Progenitor cell of endocrine pancreas (in vitro differentiated cells): ENCODE measurements at regions not wholly inside any gene's neighbourhood (a gene's known extent, or its start where the extent isn't known, plus 50 kb on each side); places are given as distances from the start of the nearest gene placed in this dataset.

ENCODE experiments used
- DNase-seq: peaks from one replicate; pipeline ENCODE4 v3.0.0; 2021; ENCODE audit warnings: low spot score; ENCODE audit not compliant: unreplicated experiment
- H3K27ac Mint-ChIP-seq: 2 replicates; pipeline ENCODE4 v1.8.0; 2021; ENCODE audit warnings: mild to moderate bottlenecking, moderate library complexity, mixed read lengths
- H3K27me3 Mint-ChIP-seq: 2 replicates; pipeline ENCODE4 v1.8.0; 2021; ENCODE audit warnings: mixed read lengths
- H3K36me3 Mint-ChIP-seq: 2 replicates; pipeline ENCODE4 v1.8.0; 2022; ENCODE audit warnings: mixed read lengths; ENCODE audit not compliant: insufficient read depth
- H3K4me1 Mint-ChIP-seq: 2 replicates; pipeline ENCODE4 v1.8.0; 2021; ENCODE audit warnings: low read depth, mixed read lengths
- H3K4me3 Mint-ChIP-seq: 2 replicates; pipeline ENCODE4 v1.8.0; 2021; ENCODE audit warnings: low read depth, mild to moderate bottlenecking, moderate library complexity, mixed read lengths
- H3K9me3 Mint-ChIP-seq: 2 replicates; pipeline ENCODE4 v1.8.0; 2021; ENCODE audit warnings: low read depth, mixed read lengths
- TF ChIP-seq, protein P1 (sequence below): fragments of 200-600 bp; sonication (generic); IDR thresholded peaks from one replicate; pipeline ENCODE4 v1.5.0; 2021; ENCODE audit warnings: antibody characterized with exemption, mild to moderate bottlenecking; ENCODE audit not compliant: unreplicated experiment

DNA sequence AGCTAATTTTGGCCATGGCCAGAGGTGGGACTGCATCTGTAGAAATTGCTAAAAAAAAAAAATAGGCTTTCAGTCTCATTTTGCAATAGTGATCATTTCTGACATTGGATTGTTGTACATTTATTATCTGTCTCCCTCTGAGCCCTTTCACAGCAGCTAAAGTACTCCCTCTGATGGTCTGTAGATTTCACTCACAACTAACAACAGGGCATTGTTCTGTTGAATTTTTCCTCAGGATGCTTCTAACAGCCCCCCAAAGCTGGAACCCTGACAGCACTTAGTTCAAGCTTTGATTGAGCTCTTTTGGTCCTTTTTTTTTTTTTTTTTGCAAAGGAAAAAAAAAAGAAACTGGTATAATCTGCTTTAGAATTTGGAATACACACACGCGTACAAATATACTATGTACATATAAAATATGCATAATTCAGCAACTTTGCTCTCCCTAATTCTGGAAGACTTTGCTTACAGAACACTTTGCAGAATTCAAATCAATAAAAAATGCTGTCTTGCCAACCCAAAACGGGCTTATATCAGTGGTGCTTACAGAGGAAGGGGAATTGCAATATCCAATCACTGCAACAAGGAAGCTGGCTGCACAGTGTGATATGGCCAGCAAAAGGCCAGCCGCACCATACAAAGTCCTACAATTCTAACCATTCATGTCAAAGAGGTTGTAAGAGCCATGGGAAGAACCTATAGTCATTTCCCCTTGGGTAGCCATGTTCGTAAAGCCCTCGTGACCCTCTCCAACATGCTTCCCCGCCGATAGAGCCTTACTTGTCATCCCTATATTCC lies 406.4 kb downstream of the SMARCA1 start:
- Mint-ChIP-seq H3K27ac (no peak overlapping the region), H3K9me3 (peaks cover 3% of the 10 kb centered on the region), H3K4me1 (peaks cover 36% of the 10 kb centered on the region), H3K36me3 (no peaks in the 10 kb centered on the region), H3K4me3 (no peak overlapping the region), H3K27me3 (no peaks in the 10 kb centered on the region)
- TF ChIP-seq, protein P1, sequence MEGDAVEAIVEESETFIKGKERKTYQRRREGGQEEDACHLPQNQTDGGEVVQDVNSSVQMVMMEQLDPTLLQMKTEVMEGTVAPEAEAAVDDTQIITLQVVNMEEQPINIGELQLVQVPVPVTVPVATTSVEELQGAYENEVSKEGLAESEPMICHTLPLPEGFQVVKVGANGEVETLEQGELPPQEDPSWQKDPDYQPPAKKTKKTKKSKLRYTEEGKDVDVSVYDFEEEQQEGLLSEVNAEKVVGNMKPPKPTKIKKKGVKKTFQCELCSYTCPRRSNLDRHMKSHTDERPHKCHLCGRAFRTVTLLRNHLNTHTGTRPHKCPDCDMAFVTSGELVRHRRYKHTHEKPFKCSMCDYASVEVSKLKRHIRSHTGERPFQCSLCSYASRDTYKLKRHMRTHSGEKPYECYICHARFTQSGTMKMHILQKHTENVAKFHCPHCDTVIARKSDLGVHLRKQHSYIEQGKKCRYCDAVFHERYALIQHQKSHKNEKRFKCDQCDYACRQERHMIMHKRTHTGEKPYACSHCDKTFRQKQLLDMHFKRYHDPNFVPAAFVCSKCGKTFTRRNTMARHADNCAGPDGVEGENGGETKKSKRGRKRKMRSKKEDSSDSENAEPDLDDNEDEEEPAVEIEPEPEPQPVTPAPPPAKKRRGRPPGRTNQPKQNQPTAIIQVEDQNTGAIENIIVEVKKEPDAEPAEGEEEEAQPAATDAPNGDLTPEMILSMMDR = no peak
- no peak for DNase-seq

DNA sequence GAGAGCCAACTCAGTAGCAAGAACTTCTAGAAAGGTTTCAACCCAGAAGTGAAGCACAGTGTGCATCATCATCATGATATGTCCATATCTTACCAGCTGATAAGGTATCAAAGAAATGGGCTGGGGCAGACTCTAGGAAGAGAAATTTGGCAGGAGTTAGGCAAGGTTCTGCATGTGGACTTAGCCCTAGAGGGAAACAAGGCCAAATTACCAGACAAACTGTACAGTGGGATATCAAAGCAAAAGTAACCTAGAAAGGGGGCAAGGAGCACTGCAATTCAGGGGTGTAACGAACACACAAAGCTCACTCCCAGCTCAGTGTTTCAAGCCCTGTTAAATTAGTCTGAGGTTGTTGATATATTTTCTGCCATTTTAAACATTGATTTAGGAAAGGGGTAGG lies 407.4 kb downstream of the SMARCA1 start:
- no peak overlapping the region for H3K27ac Mint-ChIP-seq

DNA sequence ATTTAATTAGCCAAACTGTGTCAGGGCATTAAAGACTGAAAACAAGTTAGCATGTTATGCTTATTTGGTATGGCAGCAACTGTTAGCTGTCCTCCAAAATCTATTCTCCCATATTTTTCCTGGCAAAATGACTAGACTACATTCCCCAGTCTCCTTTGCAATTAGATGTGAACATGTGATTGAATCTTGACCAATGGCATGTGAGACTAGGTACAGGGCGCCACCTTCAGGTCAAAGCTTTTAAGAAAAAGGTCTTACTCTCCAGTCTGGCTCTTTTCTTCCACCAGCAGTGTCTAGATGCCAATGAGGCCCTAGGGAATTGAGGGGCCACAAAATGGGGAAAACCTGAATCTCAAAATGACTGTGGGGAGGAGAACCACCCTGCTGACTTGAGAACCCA lies 408.2 kb downstream of the SMARCA1 start:
- Mint-ChIP-seq H3K27ac (no peak overlapping the region), H3K27me3 (no peaks in the 10 kb centered on the region), H3K9me3 (peaks cover 3% of the 10 kb centered on the region), H3K4me3 (no peak overlapping the region), H3K4me1 (peaks cover 42% of the 10 kb centered on the region), H3K36me3 (no peaks in the 10 kb centered on the region)
- DNase-seq = no peak
- TF ChIP-seq, protein P1 = peak; percentile 54

More for the DNA sequence above, 407.4 kb downstream of the SMARCA1 start:
- H3K4me1 Mint-ChIP-seq = peaks cover 38% of the 10 kb centered on the region
- peaks cover 3% of the 10 kb centered on the region for H3K9me3 Mint-ChIP-seq
- H3K27me3 Mint-ChIP-seq = no peaks in the 10 kb centered on the region
- H3K36me3 Mint-ChIP-seq = no peaks in the 10 kb centered on the region
- H3K4me3 Mint-ChIP-seq = no peak overlapping the region
- TF ChIP-seq, protein P1 = no peak
- no peak for DNase-seq

DNA sequence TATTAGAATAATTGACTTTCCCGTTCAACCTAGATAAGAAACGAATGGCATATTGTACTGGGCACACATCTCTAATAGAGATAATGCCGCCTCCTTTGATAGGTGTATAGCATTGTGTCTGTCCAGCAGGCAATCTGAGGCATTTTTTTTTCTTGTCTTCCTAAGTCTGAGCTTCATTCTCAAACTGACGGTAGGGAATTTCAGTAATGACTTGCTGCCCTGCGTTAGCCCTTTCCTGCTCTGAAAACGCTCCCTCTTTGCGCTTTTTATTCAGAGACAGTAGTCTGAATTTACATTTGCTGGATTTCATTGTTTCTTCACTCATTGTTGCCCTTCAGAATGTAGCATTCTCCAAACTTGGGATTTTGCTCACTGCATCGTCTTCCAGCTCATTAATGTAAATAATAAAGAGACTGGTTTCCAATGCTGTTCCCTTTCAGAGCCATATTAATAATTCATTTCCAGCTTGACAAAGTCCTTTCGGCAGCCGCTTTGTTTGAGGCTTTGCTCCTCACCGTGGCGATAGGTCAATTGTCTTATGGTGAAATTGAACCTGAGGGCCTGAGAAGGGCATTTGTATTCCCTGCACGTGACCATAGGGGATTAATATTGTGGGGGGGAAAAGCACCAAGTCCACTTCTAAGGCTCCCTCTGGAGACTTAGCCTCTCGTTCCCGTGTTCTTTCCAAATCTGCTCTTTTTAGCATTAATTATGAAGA lies 412.1 kb downstream of the SMARCA1 start:
- no peak overlapping the region for H3K4me3 Mint-ChIP-seq

DNA sequence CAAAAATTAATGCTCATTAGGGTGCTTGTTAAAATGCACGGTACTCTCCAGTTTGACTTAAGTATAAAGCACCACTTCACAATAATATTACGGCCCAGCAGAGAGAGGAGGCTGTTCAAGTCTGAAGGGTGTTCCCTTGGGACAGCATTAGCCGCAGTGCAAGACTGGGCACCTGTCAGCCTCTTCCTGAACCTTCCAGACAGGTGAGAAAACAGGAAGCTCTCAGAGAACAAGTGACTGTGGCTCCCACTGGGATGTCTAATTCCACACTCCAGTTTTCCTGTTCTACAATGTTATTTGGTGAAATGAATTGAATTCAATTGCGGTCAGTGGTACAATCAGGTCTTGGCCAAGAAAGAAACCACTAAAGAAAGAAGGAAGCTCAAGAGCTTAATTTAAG lies 414.4 kb downstream of the SMARCA1 start:
- no peak for DNase-seq
- no peaks in the 10 kb centered on the region for H3K27me3 Mint-ChIP-seq
- H3K27ac Mint-ChIP-seq = no peak overlapping the region
- H3K4me3 Mint-ChIP-seq = no peak overlapping the region
- no peaks in the 10 kb centered on the region for H3K36me3 Mint-ChIP-seq
- H3K4me1 Mint-ChIP-seq = peaks cover 14% of the 10 kb centered on the region
- TF ChIP-seq, protein P1 = no peak
- H3K9me3 Mint-ChIP-seq = no peaks in the 10 kb centered on the region

More for the DNA sequence above, 412.1 kb downstream of the SMARCA1 start:
- Mint-ChIP-seq H3K27me3 (no peaks in the 10 kb centered on the region), H3K9me3 (peaks cover 3% of the 10 kb centered on the region), H3K27ac (no peak overlapping the region), H3K36me3 (no peaks in the 10 kb centered on the region), H3K4me1 (peaks cover 19% of the 10 kb centered on the region)
- no peak for DNase-seq
- TF ChIP-seq, protein P1 = no peak
